Neural cell (in vitro differentiated cells): ENCODE measurements at regions not wholly inside any gene's neighbourhood (a gene's known extent, or its start where the extent isn't known, plus 50 kb on each side); places are given as distances from the start of the nearest gene placed in this dataset.
"Not testable (repeated sequence)": the region's sequence is repeated elsewhere in the genome, so short reads cannot be mapped to it uniquely, and the experiment has no call there.

ENCODE experiments used
- H2AFZ ChIP-seq: fragments of 200-600, 300-800 bp; sonication (generic), shearing (Covaris generic); 2 replicates; pipeline ENCODE4 v1.6.0; 2014; ENCODE audit warnings: low read depth, mild to moderate bottlenecking, antibody characterized with exemption, low read length, moderate library complexity
- H3F3A ChIP-seq: fragments of 200-600 bp; shearing (Covaris generic); 2 replicates; pipeline ENCODE4 v1.6.1; 2016; ENCODE audit warnings: mild to moderate bottlenecking, moderate library complexity, mixed read lengths, antibody characterized with exemption, low read length; ENCODE audit not compliant: insufficient read depth, poor library complexity, severe bottlenecking
- H3K27ac ChIP-seq: fragments of 200-600, 300-800 bp; sonication (generic), shearing (Covaris generic); 2 replicates; pipeline ENCODE4 v1.5.1; 2014; ENCODE audit warnings: mild to moderate bottlenecking, low read length, moderate library complexity
- H3K27me3 ChIP-seq: fragments of 300-800, 200-600 bp; sonication (generic), shearing (Covaris generic); 2 replicates; pipeline ENCODE4 v1.6.0; 2014; ENCODE audit warnings: mild to moderate bottlenecking, low read depth, low read length, moderate library complexity; ENCODE audit not compliant: insufficient read depth
- H3K36me3 ChIP-seq: fragments of 300-800, 200-600 bp; sonication (generic), shearing (Covaris generic); 2 replicates; pipeline ENCODE4 v1.5.1; 2014; ENCODE audit warnings: mild to moderate bottlenecking, antibody characterized with exemption, low read length, moderate library complexity; ENCODE audit not compliant: insufficient read depth
- H3K4me2 ChIP-seq: fragments of 300-800, 200-600 bp; sonication (generic), shearing (Covaris generic); 2 replicates; pipeline ENCODE4 v1.6.0; 2014; ENCODE audit warnings: mild to moderate bottlenecking, low read length
- H3K4me3 ChIP-seq: fragments of 300-800, 200-600 bp; sonication (generic), shearing (Covaris generic); 2 replicates; pipeline ENCODE4 v1.5.1; 2014; ENCODE audit warnings: mild to moderate bottlenecking, low read length, moderate library complexity
- H3K79me2 ChIP-seq: fragments of 200-600 bp; shearing (Covaris generic); replicated peaks from 2 replicates; pipeline ENCODE4 v1.6.0; 2014; ENCODE audit warnings: mild to moderate bottlenecking, low read length, moderate library complexity; ENCODE audit not compliant: insufficient read depth
- H3K9ac ChIP-seq: fragments of 300-800, 200-600 bp; sonication (generic), shearing (Covaris generic); 2 replicates; pipeline ENCODE4 v1.6.1; 2016; ENCODE audit warnings: mild to moderate bottlenecking, low read length, mixed read lengths
- H3K9me2 ChIP-seq: fragments of 200-600 bp; shearing (Covaris generic); 2 replicates; pipeline ENCODE4 v1.6.1; 2016; ENCODE audit warnings: mild to moderate bottlenecking, low read length, mixed read lengths; ENCODE audit not compliant: insufficient read depth
- H3K9me3 ChIP-seq: fragments of 200-600, 300-800 bp; sonication (generic), shearing (Covaris generic); 2 replicates; pipeline ENCODE4 v1.6.1; 2016; ENCODE audit warnings: mild to moderate bottlenecking, mixed run types, low read length, moderate library complexity, mixed read lengths
- H4K20me1 ChIP-seq: fragments of 200-600 bp; shearing (Covaris generic); 2 replicates; pipeline ENCODE4 v1.6.1; 2016; ENCODE audit warnings: mild to moderate bottlenecking, mixed run types; ENCODE audit not compliant: insufficient read depth

DNA sequence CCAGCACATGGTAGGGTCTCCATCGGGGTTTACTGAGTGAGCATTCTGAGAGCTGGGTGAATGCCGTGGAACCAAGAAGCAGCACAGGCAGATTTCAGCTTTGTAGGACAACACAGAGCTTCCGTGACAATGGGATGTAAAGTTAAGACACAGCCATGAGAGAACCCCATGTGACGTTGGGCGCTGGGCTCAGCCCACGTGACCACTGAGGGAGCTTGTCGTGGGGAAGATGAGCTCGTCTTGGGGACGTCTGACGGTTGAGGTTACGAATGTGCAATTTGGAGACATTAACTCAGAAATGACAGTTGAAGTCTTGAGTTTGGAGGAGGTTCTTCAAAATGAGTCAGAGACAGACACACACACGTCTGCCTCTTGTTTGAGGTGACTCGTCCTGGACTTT lies 51.5 kb upstream of the MUC20 start:
- H4K20me1 ChIP-seq, H3F3A ChIP-seq, H3K4me3 ChIP-seq, H3K79me2 ChIP-seq, H3K36me3 ChIP-seq, H3K9me3 ChIP-seq, H3K4me2 ChIP-seq, H3K27me3 ChIP-seq, H2AFZ ChIP-seq, H3K27ac ChIP-seq, H3K9me2 ChIP-seq, H3K9ac ChIP-seq: not testable (repeated sequence)

DNA sequence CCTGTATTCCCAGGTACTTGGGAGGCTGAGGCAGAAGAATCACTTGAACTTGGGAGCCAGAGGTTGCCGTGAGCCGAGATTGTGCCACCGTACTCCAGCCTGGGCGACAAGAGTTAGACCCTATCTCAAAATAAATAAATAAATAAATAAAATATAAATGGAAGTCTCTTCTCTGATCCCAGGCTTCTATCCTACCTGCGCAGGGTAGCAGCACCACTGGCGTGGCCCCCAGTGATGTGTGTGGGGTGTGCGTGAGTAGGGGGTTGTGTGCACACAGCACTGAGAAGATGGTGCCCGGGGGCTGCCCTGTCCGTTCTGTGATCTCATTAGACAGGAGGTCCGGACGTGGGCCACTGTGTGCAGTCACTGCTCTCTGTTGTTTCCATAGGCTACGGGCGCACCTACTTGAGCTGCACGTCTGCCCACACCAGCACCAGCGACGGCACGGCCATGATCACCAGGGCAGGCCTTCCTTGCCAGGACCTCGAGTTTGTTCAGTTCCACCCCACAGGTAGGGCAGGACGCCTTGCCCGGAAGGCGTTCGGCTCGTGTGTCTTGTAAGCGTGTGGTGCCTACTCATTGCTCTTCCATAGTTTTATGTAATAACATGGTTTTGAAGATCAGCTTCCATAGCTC lies 52.5 kb upstream of the MUC20 start:
- H3K9me2 ChIP-seq, H3F3A ChIP-seq, H3K4me2 ChIP-seq, H3K27me3 ChIP-seq, H3K9ac ChIP-seq, H3K9me3 ChIP-seq, H2AFZ ChIP-seq, H3K36me3 ChIP-seq, H3K4me3 ChIP-seq, H3K27ac ChIP-seq, H3K79me2 ChIP-seq, H4K20me1 ChIP-seq: not testable (repeated sequence)

DNA sequence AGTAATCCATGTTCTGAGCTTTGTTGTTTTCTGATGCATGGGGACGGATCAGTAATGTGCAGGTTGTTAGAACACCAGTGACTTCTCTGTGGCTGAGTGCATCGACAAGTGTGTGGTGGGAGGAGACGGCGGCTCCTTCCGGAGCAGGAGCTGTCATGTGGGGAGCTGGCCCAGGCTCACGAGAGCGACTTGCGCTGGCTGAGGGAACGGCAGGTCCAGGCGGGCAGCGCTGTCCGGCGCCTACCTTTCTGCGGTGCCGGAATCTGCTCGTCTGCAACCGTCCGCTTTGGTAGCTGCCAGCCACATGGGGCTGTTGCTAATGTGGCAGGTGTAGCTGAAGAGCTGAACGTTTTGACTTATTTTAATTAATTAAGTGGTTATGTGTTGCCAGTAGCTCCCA lies 55.5 kb upstream of the MUC20 start:
- not testable (repeated sequence) for H3K27ac ChIP-seq, H2AFZ ChIP-seq, H3K4me3 ChIP-seq, H3K9me3 ChIP-seq, H3K9ac ChIP-seq, H3K27me3 ChIP-seq, H3K36me3 ChIP-seq, H3F3A ChIP-seq, H4K20me1 ChIP-seq, H3K79me2 ChIP-seq, H3K4me2 ChIP-seq, H3K9me2 ChIP-seq

DNA sequence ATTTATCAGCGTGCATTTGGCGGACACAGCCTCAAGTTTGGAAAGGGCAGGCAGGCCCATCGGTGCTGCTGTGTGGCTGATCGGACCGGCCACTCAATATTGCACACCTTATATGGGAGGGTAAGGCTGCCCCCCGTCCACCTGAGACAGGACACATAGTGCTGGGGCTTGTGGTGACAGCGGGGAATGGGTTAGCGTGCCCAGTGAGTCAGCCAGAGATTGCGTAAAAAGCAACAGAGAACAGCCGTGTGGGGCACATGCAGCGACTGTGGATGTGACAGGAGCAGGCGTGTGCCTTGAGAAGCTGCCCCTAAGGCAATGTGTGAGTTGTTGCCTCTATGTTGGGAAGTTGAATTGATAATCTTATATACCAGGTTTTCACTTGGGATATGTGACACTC lies 56.6 kb upstream of the MUC20 start:
- H3K9me3 ChIP-seq, H3K9ac ChIP-seq, H3K27ac ChIP-seq, H3K4me3 ChIP-seq, H3K79me2 ChIP-seq, H3F3A ChIP-seq, H3K9me2 ChIP-seq, H2AFZ ChIP-seq, H3K36me3 ChIP-seq, H3K27me3 ChIP-seq, H4K20me1 ChIP-seq, H3K4me2 ChIP-seq: not testable (repeated sequence)

DNA sequence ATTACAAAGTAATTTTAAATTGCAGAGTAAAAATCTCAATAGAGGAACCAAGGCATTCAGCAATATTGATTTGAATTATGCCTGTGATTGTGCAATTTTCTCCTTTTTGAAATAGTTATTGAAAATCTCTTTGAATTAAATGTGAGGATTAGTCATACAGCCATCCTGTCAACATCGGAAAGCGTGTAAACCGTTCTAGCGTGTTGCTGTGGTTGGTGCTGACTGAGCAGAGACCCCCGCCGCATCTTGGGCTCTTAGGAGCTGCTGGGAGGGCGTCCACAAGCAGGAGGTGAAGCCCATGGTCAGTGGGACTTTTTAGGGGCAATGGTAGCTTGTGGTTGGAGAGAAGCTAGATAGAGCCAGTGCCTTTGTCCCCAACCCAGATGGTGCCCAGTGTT lies 61.6 kb upstream of the MUC20 start:
- H2AFZ ChIP-seq, H3K27ac ChIP-seq, H3K79me2 ChIP-seq, H4K20me1 ChIP-seq, H3K36me3 ChIP-seq, H3K27me3 ChIP-seq, H3F3A ChIP-seq, H3K9me2 ChIP-seq, H3K9ac ChIP-seq, H3K9me3 ChIP-seq, H3K4me2 ChIP-seq: not testable (repeated sequence)
- peak overlapping the region; percentile 46 for H3K4me3 ChIP-seq

DNA sequence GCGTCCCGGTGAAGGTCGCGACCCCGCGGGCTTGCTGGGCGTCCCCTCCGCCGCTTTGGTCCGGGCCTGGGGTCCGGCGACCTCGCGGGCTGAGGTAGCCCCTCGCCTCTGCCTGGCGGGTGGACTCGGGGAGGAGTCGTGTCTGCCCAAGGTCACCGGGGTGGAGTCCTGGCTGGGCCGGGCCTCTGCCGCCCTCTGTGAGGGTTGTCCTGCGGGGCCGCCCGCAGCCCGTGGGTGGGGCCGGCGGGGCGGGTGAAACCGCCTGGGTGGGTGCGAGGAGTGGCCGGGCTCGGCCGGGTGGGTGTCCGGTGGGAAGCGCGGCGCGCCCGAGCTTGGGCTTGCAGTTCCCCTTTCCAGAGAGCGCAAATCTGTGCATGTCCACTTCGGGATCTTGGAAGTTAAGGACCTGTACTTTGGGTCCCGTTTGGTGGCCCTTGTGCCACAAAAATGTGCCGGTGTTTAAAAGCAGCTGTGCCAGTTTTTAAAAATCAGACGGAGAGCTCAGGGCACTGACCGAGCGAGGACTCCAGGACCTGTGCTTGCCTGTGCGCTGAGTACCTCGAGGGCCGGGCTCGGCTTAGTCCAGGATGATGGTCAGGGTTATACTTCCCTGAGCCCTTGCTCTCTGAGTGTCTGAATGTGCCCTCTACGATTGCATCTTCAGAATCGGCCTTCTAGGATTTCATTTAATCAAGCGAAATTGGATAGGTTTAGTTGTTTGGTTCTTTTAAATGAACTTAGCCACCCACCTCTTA lies 62.2 kb upstream of the MUC20 start:
- not testable (repeated sequence) for H3K9ac ChIP-seq, H3F3A ChIP-seq
- peak overlapping the region; percentile 46 for H3K4me3 ChIP-seq

DNA sequence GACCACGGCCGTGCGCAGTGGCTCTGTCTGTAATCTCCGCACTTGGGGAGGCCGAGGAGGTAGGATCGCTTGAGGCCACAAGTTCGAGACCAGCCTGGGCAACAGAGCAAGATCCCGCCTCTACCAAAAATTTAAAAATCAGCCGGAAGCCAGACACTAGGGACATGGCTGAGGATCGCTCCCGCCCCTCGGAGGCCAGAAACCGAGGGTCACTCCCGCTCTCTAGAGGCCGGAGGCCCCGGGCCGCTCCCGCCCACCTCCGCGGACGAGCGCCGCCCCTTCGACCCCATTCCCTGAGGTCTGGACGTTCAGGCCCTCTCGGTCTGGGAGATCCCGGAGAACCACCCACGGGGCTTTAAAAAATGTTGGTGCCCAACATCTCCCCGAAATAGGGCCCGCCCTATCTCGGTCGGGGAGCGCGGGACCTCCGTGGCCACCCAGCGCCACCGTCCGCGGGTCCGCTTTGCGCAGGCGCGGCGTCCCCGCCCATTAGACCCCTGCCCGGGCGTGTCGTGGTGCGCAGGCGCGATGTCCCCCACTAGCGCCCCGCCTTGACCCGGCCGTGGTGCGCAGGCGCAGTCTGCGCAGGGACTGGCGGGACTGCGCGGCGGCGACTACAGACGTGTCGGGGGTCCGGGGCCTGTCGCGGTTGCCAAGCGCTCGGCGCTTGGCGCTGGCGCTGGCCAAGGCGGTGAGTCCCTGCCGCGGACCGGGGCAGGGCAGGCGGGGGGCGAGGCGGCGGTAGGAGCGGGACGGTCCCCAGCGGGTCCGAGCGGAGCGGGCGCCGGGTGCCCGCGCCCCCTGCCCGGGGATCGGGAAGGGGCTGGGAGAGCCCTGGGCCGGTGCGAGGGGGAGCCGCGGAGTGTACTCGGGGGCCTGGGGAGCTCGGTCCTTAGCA lies 63.1 kb upstream of the MUC20 start:
- not testable (repeated sequence) for H2AFZ ChIP-seq, H3K36me3 ChIP-seq, H3F3A ChIP-seq, H3K9me2 ChIP-seq, H3K9me3 ChIP-seq, H3K79me2 ChIP-seq, H3K27me3 ChIP-seq, H3K4me2 ChIP-seq, H3K27ac ChIP-seq, H4K20me1 ChIP-seq
- Histone ChIP-seq H3K9ac (peak overlapping the region; percentile 54), H3K4me3 (peak overlapping the region; percentile 54)

More for the DNA sequence above, 62.2 kb upstream of the MUC20 start:
- not testable (repeated sequence) for H3K27me3 ChIP-seq, H3K36me3 ChIP-seq, H3K4me2 ChIP-seq, H3K9me2 ChIP-seq, H3K79me2 ChIP-seq, H3K9me3 ChIP-seq, H4K20me1 ChIP-seq, H2AFZ ChIP-seq, H3K27ac ChIP-seq
